NCI-H187 (cell line): ENCODE measurements at regions not wholly inside any gene's neighbourhood (a gene's known extent, or its start where the extent isn't known, plus 50 kb on each side); places are given as distances from the start of the nearest gene placed in this dataset.

ENCODE experiments used
- DNase-seq, 2 experiments: peaks; one replicate each; lab custom pipeline; 2025; lab: John Stamatoyannopoulos, UW

DNA sequence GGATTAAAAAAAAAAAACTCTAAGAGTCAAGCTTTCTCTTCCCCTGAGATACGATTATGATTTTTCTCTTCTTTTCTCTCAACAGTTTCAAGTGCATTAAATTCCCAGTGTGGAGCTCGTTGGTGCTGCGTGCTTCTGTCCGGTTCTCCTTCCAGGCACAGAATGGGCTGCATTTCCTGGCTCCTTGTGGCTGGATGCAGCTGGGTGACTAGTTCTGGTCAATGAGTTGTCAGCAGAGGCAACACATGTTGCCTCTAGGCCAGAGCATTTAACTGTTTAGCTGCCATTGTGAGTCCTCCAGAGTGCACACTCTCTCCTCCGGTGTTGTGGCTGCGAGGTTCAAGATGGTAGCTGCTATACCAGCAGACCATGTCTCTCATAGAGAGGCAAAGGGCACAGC lies 312.9 kb downstream of the RRAGC start:
- DNase-seq = no peak

DNA sequence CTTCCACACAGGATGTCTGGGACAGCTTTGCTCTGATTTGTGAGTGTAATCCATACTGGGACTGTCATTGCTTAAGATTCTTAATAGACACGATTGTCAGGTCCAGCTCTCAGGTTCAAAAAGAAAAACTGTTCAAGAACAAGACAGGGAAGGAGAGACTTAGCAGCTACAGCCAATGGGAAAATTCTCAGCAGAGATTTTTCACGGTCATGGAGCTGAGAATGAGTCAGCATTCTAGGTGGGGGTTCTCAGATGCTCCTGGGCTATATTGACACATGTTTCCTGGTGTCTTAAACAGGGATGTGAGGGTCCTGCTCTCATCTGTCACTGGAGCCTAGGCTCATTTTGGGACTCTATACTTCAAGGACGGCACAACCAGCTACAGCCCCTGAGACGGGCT lies 318.3 kb downstream of the RRAGC start:
- no peak for DNase-seq

DNA sequence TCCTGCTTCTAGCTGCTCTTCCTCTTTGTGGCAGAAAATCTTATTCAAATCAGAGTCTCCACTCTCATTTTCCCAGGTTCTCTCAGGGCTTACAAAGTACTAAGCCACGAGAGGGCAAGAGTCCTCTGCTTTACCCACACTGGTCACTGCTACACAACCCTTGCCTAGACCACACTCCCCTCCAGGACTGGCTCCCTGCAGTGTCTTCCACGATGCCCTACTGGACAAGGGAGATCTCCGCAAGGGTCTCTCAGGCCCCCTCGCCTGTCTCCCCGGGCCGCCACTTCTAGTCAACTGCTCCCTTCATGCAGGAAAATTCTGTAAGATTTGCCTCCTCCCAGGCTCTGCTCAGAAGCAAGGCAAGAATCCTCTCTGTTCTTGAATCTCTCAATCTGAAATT lies 319.6 kb downstream of the RRAGC start:
- DNase-seq = no peak

DNA sequence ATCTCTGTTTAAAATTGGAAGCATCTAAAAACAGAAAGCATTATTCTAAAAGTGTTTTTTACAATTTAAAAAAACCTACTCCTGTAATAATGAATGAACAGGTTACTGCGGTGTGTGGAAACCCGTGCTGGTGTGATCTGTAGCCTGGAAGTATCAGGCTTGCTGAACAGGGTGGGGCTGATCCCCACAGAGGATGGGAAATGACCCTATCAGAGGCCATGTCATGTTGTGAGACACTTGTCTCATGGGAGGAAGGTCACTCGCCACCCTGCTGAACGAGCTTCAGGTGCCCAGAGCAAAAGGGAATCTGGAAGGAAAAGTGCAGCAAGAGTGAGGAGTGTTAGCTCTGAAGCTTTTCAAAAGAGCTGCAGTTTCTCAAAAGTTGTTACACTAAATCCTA lies 320.7 kb downstream of the RRAGC start:
- DNase-seq = no peak

DNA sequence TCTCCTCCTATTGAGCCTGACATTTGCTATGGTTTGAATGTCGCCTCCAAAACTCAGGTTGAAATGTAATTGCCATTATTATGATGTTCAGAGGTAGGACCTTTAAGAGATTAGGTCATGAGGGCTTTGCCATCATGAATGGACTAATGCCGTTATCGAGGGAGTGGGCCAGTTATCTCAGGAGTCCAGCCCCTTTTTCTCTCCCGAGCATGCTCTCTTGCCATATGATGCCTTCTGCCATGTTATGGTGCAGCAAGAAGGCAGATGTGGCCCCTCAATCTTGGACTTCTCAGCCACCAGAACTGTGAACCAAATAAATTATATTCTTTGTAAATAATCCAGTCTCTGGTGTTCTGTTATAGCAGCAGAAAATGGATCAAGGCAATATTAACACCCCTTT lies 323.5 kb downstream of the RRAGC start:
- DNase-seq = no peak

DNA sequence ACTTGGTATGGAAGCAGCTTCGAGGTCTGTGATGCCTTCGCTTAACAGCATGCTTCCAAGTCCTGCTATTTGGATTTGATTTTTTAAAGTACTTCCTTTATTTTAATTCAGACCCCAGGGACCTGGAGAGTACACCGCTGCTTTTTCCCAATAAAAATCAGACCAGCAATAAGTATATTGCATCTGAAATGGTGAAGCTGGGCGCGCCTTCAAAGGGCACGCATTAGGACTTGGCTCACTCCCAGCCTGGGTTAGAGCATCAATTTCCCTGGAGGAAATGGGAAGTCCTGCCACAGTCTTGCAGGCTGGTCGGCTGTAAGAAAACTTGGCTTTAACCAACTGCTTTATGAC lies 325.1 kb downstream of the RRAGC start:
- DNase-seq = no peak

DNA sequence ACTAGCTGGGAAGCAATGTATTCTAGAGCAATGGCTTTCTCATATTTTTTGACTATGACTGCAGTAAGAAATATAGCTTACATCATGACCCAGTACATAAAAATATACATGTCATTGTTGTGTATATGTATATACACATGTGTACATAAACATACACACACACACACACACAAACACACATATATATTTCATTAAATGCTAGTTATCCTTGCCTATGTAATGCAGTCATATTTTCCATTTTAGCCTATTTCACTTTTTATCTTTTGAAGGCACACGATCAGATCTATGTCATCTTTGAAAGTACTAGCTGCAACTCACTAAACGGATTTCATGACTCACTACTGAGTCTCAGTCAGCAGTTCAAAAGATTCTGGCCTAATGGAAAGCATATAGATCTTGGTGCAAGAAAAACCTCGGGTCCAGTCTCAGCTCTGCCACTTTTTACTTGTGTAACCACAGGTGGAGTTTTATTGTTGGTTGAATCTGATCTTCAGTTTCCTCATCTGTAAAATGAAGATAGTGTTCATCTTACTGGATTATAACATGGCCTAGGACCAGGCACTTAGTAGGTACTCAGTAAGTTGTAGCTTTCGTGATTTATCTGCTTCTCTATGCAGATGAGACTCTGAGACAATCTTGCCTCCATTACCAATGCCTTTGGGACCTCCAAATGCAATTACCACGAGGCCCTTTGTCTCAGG lies 325.6 kb downstream of the RRAGC start:
- DNase-seq = no peak

DNA sequence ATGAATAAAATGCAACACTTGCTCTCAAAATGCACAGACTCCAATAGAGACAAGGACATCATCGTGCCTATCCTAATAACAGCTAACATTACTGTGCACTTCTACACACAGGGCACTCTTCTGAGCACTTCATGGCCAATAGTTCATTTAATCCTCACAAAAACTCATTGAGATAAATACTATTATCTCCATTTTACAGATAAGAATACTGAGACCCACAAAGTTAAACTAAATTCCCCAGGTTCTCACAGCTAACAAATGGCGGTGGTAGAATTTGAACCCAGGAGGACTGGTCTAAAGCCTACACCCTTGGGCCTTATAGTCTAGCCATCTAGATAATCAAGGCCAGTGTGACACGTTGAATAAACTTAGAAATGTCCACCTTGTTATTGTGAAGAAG lies 328.6 kb downstream of the RRAGC start:
- DNase-seq = no peak

DNA sequence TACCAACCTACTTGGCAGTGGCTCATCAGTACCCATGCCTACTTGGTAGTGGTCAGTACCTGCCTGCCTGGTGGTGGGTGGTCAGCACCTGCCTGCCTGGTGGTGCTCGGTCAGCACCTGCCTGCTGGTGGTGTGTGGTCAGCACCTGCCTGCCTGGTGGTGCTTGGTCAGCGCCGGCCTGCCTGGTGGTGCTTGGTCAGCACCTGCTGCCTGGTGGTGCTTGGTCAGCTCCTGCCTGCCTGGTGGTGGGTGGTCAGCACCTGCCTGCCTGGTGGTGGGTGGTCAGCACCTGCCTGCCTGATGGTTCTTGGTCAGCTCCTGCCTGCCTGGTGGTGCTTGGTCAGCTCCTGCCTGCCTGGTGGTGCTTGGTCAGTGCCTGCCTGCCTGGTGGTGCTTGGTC lies 329.6 kb downstream of the RRAGC start:
- DNase-seq = no peak

DNA sequence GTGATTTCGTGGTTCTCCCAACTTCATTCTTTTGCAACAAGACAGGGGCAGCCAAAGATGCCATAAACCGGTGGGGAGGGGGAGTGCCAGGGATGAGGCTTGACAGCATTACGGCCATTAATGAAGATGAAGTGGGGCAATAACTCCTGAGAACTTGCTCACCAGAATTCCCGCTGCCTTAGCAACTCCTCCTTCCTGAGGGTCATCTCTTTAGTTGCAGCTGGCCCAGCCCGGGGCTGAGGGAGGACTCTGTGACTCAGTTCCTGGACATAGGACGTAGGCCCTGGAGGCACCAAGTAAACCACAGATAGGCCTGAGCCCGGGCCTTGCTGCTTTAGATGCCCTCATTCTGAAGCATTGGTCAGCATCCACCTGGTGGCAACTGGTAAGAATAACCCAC lies 330.2 kb downstream of the RRAGC start:
- no peak for DNase-seq

DNA sequence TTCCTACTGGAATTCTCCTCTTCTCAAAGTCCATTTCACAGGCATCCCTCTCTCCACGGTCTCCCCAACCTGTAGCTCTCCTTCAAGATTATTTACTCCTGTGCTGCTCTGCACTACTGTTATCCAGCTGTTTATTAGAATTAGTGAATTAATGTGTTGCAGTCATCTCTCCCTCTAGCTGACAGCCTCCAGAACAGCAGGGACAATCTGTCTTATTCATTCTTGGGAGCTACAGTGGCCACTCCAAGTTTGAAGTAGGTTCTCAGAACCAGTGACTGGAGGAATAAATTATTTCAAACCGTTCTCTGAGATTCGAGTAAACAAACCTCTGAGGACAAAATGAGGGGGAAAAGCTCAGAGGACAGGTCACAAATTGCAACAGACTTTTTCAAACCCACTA lies 330.9 kb downstream of the RRAGC start:
- DNase-seq = no peak

DNA sequence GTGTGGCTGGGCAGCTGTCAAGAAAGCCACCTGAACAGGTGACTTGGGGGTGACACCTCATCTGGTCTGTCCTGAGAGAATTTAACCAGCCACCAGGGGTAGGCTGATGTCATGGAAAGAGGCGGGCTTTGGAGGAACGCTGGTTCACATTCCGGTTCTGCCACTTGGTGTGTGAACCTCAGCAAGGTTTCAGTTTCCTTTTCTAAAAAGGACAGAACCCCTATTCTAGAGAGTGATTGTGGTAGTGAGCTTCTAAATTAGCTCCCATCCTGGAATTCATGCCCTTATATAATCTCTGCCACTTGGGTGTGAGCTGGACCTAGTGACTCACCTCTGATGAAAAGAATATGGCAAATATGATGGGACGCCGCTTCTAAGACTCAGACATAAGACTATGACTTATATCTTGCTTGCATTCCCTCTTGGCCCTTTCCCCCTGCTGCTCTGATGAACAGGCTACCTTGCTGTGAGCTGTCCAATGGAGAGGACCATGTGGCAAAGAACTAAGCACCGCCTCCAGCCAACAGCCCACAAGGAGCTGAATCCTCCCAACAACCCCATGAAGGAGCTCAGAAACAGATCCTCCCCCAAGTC lies 332.1 kb downstream of the RRAGC start:
- no peak for DNase-seq

DNA sequence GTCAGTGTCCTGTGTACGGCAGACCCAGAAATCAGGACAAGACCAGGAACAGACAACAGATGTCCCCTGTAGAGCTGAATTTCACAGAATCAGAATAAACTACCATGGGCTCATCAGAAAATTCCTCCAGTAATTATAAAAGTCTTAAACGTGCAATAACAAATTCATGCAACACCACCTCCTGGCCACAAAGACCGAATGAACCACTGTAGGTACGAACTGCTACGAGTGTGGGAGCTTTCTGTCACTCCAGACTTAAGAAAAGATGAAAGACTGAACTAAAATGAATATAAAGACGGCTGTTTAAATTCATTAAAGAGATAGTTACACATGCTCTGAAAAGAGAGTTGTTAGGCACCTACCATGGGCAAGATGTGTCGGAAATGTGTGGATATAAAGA lies 333.5 kb downstream of the RRAGC start:
- no peak for DNase-seq

DNA sequence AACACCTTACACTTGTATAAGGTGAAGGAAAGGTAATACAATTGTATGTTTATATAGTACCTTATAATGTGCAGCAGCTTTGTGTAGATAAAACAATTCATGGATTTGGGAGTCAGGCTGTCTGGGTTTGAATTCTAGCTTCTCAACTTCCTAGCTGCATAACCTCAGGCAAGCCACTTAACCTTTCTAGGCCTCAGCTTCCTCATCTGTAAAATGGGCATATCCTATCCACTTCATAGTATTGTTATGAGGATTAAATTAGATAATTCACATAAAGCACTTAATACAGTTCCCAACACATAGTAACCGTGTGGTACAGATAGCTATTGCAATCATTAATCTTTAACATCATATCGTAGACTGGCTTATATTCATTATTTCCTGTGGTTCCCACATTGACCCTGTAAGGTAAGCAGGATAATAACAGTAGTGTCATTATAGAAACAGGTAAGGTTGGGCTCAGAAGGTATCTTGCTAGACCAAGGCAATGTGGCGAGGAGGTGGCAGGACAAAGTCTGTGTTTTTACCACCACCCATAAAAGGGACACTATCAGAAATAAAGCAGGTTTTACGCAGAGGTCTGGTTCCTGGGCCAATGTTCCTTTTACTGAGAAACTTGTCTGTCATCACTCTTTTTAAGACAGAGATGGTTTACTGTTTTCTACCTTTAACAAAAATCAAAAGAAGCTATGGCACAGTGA lies 334.1 kb downstream of the RRAGC start:
- DNase-seq = no peak

DNA sequence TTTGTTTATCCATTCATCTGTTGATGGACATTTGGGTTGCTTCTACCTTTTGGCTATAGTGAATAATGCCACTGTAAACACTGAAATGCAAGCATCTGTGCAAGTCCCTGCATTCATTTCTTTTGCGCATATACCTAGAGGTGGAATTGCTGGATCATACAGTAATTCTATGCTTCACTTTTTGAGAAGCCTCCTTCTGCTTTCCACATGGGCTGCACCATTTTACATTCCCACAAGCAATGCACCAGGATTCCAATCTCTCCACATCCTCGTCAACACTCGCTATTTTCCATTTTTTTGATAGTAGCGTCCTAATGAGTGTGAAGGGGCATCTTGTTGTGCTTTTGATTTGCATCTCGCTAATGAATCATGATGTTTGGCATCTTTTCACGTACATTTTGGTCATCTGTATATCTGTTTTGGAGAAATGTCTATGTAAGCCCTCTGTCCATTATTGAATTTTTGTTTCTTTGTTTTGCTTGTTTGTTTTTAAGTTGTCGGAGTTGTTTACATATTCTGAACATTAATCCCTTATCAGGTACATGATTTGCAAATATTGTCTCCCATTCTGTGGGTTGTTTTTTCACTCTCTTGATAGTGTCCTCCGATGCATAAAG lies 335.4 kb downstream of the RRAGC start:
- no peak for DNase-seq

DNA sequence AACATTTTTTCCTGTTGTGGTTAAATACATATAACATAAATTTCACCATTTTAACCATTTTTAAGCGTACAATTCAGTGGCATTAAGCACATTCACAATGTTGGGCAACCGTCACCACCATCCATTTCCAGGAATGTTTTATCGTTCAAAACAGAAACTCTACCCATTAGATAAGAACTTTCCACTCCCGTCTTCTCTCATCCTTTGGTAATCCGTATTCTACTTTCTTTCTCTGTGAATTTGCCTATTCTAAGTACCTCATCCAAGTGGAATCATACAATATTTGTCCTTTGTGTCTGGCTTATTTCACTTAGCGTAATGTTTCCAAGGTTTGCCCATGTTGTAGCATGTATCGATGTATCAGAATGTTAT lies 336.0 kb downstream of the RRAGC start:
- no peak for DNase-seq

DNA sequence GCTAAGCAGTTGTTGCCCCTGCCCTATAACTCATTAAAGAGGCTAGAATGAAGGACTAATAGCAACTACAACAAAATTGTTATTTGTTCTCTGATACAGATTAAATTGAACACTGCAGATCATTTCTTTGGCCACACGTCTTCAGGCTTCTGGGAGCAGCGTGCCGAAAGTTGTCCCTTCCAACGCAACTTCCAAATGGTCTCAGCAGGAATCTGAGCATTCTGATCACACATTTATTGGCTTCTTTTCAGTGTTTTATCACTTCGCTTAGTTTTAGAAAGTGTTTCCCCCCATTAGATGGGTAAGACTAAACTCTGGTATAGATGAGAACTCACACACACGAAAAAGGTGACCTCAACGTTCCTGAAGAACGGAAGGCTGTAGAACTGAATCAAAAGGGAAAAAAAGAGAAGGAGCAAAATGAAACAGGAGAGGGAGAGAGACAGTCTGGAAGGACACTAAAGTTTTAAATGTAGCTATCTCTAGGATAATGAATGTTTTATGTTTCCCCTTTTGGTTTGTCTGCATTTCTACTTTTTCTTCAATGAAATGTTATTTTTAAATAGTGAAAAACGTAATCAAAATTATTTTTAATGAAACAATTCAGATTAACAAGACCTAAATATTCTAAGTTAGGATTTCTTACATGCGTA lies 336.5 kb downstream of the RRAGC start:
- no peak for DNase-seq

DNA sequence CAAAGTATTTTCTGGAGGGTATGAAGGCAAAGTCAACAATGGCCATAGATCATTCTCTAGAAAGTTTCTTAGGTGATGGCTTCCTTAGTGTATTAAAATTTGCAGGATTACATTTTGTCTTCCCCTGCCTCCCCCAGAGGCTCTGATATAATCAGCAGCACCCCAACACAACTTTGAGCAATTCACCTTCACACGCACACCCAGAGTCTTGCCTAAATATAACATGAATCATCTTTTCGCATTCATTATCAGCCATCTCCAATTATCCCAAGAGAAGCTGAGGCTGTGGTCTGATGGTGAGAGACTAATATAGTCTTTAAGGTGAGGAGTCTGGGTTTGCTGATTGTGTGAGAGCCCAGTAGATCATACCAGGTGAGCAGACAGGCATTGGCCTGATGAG lies 343.0 kb downstream of the RRAGC start:
- no peak for DNase-seq

DNA sequence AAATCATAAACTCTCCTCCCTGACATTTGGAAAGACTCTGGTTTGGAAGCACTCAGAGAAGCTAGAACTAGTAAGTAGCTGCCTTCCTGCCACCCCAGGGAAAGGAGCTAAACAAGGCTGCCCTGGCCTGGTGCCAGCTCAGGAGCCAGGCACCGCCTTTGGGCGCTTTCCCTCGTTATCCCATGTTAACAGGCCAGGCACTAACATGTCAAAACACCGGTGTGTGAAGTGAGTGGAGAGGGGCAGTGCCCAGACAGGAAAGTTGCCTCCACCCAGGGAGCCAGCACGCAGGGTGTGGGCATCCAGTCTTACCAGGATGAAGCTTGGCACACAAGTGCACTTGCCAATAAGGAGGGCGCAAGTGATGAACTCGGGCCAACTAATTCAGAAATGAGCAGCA lies 346.8 kb downstream of the RRAGC start:
- no peak for DNase-seq

DNA sequence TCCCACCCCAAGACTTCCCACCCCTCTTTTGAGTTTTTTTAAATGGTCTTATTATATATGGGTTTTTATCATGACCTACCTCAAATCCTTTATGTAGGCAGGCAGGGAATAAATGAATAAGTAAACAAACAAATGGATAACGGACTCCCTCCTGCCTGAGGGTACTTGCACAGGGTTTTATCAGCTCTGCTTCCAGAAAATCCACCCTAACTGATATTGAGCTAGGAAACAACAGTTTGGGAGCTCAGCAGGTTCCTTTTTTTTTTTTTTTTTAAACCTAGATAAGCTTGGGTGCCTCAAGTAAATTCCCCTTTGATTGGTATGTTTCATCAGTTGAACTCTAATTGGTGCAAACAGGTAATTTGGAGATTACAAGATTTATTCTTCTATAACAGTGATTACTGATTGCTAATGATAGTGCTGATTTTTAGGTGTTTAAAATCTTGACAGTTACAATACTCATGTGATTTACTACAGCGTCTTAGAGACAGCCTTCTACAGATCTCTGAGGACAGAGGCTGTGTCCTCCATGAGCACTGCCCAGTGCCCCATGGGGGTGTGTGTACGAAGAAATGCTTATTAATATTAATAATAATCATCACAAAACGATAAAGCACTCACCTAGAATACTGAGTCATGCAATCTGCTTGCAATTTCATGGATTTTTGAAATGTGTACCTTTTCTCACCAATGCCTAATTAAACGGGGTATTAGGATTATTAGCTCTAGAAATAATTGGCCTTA lies 347.4 kb downstream of the RRAGC start:
- DNase-seq = no peak

DNA sequence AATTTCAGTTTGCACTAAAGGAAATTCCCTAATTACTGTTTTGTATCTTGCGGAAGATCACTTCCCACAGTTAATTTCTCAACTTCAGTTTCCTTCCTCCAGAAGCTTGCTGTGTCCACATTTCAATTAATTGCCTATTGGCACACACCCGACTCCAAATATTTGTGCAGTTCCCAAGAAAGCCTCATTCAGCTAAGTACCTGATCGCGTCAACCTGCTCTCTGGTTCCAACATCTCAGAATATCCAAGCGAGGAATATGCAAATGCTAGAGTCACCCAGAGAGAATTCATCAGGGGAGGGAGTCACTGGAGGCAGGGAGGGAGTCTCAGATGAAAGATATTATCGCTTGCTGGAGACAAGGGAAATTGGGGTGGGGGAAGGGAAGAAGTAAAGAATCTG lies 351.3 kb downstream of the RRAGC start:
- DNase-seq = no peak

DNA sequence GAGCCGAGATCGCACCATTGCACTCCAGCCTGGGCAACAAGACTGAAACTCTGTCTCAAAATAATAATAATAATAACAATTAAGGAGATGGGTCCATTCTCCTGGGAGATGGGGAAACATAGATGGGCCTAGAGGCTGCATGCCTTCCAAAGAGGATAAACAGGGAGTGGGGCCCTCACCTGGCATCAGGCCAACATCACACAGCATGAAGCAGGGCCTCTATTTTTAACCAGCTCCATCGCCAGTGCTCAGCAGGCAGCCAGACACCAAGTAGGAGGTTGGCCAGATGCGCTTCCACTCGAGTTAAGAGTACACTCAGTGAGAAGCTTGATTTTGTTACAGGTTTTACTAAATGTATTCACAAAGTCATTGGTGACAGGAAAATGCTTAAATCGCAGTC lies 352.0 kb downstream of the RRAGC start:
- no peak for DNase-seq
